ENCODE measurements at regions not wholly inside any gene's neighbourhood (a gene's known extent, or its start where the extent isn't known, plus 50 kb on each side); places are given as distances from the start of the nearest gene placed in this dataset.

GRCh38 chr15:69524296-69524695, 71.7 kb downstream of the RPLP1 start:
- Histone ChIP-seq H3K9me3 (ENCODE audit: low read depth, low read length) (no peaks in the 10 kb centered on the region), H3K4me1 (ENCODE audit: insufficient read depth, low read length) (no peaks in the 10 kb centered on the region), H3K4me3 (ENCODE audit: low read length) (no peak overlapping the region), H3K27me3 (ENCODE audit: insufficient read depth, low read length) (no peaks in the 10 kb centered on the region)

- H3K4me3 ChIP-seq (ENCODE audit: low read length): no peak overlapping the region
- no peaks in the 10 kb centered on the region for H3K4me1 ChIP-seq (ENCODE audit: insufficient read depth, low read length)
- H3K9me3 ChIP-seq (ENCODE audit: low read depth, low read length): no peaks in the 10 kb centered on the region
- H3K27me3 ChIP-seq (ENCODE audit: insufficient read depth, low read length): no peaks in the 10 kb centered on the region
Measured at GRCh38 chr15:69524814-69525213, 72.2 kb downstream of the RPLP1 start.

GRCh38 chr15:69525543-69525942, 72.9 kb downstream of the RPLP1 start:
- Histone ChIP-seq H3K27me3 (ENCODE audit: insufficient read depth, low read length) (no peaks in the 10 kb centered on the region), H3K9me3 (ENCODE audit: low read depth, low read length) (no peaks in the 10 kb centered on the region), H3K4me1 (ENCODE audit: insufficient read depth, low read length) (no peaks in the 10 kb centered on the region), H3K4me3 (ENCODE audit: low read length) (no peak overlapping the region)

DNA sequence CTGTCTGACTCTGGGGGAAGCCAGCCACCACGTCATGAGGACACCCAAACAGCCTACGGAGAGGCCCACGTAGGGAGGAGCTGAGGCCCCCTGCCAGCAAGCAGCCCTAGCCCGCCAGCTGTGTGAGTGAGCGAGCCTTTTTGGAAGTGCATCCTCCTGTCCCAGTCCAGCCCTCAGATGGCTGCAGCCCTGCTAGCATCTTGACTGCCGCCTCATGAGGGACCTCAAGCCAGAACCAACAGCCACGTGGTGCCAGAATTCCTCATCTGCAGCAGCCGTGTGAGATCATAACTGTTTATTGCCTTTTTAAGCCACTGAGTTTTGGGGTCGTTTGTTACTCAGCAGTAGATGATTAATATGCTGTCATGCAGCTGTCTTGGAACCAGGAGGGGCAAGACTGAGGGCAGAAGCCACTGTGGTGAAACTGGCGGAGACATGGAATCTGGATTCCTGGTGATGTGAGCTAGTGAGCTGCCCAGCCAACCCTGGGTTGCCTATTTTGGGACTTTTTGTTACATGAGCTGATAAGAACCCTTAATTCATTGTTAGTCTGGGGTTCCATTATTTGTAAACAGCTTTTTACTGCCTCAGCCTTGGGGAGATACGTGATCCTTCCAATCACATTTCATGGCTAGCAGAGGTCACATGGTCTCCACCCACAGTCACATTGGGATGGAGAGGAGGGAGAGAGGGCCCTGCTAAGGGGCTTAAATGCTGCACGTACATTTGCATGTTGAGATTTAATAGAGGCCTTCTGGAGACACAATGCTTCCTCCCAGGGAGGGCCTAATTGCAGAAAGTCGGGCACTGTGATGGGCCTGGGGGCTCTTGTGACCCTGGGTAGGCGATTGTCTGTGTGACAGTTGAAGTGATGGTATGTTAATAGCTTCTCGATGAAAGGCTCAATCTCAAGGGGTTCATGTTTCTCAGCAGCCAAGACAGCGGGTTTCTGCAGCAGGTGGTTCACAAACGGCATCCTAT, 73.8 kb downstream of the RPLP1 start:
- H3K4me1 ChIP-seq (ENCODE audit: insufficient read depth, low read length): no peaks in the 10 kb centered on the region
- no peaks in the 10 kb centered on the region for H3K9me3 ChIP-seq (ENCODE audit: low read depth, low read length)
- H3K4me3 ChIP-seq (ENCODE audit: low read length): no peak overlapping the region
- H3K27me3 ChIP-seq (ENCODE audit: insufficient read depth, low read length): no peaks in the 10 kb centered on the region

DNA sequence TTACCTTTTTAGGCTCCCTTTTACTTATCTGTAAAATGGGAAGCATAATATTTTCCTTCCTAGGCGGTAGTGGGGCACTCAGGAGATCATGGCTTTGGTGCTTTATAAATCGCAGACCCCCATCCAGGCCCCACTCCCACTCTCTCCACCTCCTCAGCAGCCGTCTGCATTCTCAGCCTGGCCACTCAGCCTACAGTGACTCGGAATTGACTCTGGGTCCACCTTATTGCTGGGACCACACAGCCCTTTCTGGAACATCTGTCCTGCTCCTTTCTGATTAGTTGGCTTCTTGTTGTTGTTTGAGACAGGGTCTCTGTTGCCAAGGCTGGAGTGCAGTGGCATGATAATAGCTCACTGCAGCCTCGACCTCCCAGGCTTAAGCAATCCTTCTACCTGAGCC, 76.5 kb downstream of the RPLP1 start:
- Histone ChIP-seq H3K27me3 (ENCODE audit: insufficient read depth, low read length) (no peaks in the 10 kb centered on the region), H3K4me3 (ENCODE audit: low read length) (no peak overlapping the region), H3K4me1 (ENCODE audit: insufficient read depth, low read length) (no peaks in the 10 kb centered on the region), H3K9me3 (ENCODE audit: low read depth, low read length) (no peaks in the 10 kb centered on the region)

- H3K9me3 ChIP-seq (ENCODE audit: low read depth, low read length): no peaks in the 10 kb centered on the region
- no peaks in the 10 kb centered on the region for H3K27me3 ChIP-seq (ENCODE audit: insufficient read depth, low read length)
- no peak overlapping the region for H3K4me3 ChIP-seq (ENCODE audit: low read length)
- no peaks in the 10 kb centered on the region for H3K4me1 ChIP-seq (ENCODE audit: insufficient read depth, low read length)
Measured at GRCh38 chr15:69529961-69530633, 77.5 kb downstream of the RPLP1 start.

DNA sequence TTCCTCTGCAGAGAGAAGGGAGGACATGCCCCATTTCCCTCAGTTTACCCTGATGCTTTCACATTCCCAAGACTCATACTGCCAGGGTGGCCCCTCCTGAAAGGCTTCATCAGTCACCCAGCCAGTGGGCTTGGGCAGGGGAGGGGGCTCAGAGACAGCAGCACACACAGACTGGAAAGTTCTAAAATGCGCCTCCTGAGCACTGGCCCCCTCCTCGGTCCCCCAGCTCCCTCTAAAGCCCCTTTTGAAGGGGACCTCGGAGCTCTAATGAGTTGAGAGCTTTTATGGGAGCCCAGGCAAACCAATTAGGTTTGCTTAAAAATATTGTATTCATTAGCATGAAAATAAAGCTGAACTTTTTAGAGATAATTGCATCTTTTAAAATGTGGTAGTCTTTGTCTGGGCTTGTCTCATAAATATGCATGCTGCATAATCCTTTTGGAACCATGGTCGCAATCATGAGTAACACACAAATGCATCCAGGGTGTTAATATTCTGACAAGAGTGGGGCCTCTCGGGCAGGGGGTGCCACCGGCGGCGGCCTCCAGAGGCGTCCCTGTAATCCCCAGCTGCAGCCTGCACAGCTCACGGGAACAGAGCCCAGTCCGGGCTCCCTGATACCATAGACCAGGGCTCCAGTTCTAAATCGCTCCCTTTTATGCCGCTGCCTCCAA, 78.5 kb downstream of the RPLP1 start:
- no peak overlapping the region for H3K4me3 ChIP-seq (ENCODE audit: low read length)
- H3K27me3 ChIP-seq (ENCODE audit: insufficient read depth, low read length): no peaks in the 10 kb centered on the region
- no peaks in the 10 kb centered on the region for H3K4me1 ChIP-seq (ENCODE audit: insufficient read depth, low read length)
- H3K9me3 ChIP-seq (ENCODE audit: low read depth, low read length): no peaks in the 10 kb centered on the region

DNA sequence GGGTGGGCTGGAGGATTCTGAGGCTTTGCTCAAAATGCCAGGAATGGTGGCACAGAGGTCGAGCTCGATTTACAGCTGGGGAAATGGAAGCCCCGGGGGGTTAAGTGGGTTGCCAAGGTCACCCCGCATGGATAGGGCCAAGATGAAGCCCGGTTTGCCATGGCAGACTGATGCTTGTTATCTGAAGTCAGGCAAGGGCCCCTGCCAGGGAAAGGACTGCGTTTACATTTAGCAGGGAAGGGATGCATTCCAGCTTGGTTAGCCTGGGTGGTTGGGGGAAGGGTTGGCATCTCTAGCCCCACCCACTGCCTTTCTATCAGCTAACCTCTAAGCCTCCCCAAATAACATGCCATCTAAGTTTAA, 79.0 kb downstream of the RPLP1 start:
- no peaks in the 10 kb centered on the region for H3K27me3 ChIP-seq (ENCODE audit: insufficient read depth, low read length)
- H3K4me3 ChIP-seq (ENCODE audit: low read length): no peak overlapping the region
- H3K4me1 ChIP-seq (ENCODE audit: insufficient read depth, low read length): no peaks in the 10 kb centered on the region
- no peaks in the 10 kb centered on the region for H3K9me3 ChIP-seq (ENCODE audit: low read depth, low read length)

- H3K27me3 ChIP-seq (ENCODE audit: insufficient read depth, low read length): no peaks in the 10 kb centered on the region
- H3K4me3 ChIP-seq (ENCODE audit: low read length): no peak overlapping the region
Measured at GRCh38 chr15:69532066-69532465, 79.4 kb downstream of the RPLP1 start.

DNA sequence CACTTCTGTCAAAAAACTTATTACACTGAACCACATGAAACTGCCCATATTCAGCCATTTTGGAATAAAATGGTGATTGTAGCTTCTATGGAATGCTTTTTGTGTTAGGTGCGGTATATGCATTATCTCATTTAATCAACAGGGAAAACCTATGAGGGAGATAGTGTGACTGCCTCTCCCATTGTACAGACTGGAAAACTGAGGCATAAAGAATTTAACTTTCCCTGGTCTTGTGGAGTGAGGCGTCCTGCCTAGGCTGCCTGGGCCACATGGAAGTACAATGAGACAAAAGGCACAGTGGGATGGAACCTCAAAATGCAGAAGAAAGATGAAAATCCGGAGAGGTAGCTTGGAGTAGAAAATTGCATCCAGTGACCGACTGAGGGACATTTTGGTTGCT, 80.2 kb downstream of the RPLP1 start:
- H3K27me3 ChIP-seq (ENCODE audit: insufficient read depth, low read length): no peaks in the 10 kb centered on the region
- no peaks in the 10 kb centered on the region for H3K4me1 ChIP-seq (ENCODE audit: insufficient read depth, low read length)
- no peaks in the 10 kb centered on the region for H3K9me3 ChIP-seq (ENCODE audit: low read depth, low read length)
- no peak overlapping the region for H3K4me3 ChIP-seq (ENCODE audit: low read length)

More at GRCh38 chr15:69532066-69532465, 79.4 kb downstream of the RPLP1 start:
- H3K9me3 ChIP-seq (ENCODE audit: low read depth, low read length): no peaks in the 10 kb centered on the region
- H3K4me1 ChIP-seq (ENCODE audit: insufficient read depth, low read length): no peaks in the 10 kb centered on the region

GRCh38 chr15:69533522-69533921, 80.9 kb downstream of the RPLP1 start:
- Histone ChIP-seq H3K4me3 (ENCODE audit: low read length) (no peak overlapping the region), H3K4me1 (ENCODE audit: insufficient read depth, low read length) (no peaks in the 10 kb centered on the region), H3K27me3 (ENCODE audit: insufficient read depth, low read length) (no peaks in the 10 kb centered on the region), H3K9me3 (ENCODE audit: low read depth, low read length) (no peaks in the 10 kb centered on the region)

GRCh38 chr15:69535101-69535638, 82.6 kb downstream of the RPLP1 start:
- H3K4me3 ChIP-seq (ENCODE audit: low read length): no peak overlapping the region
- no peaks in the 10 kb centered on the region for H3K9me3 ChIP-seq (ENCODE audit: low read depth, low read length)
- no peaks in the 10 kb centered on the region for H3K27me3 ChIP-seq (ENCODE audit: insufficient read depth, low read length)
- no peaks in the 10 kb centered on the region for H3K4me1 ChIP-seq (ENCODE audit: insufficient read depth, low read length)

DNA sequence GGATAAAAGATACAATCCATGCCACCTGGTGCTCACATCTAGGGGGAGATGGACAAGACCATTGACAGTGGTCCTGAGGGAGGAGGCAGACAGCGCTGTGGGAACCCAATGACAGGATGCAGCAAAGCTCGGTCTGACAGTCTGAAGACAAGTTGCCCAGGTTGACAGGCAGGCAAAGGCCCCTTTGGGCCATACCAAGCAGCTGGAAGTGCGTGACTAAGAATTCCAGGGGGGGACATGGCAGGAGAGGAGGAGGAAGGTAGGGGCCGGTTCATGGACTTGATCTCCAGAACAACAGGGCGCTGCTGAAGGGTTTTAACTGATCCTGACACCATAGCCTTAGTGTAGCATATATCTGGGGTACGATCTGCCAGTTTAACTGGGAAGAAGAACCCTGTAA, 83.4 kb downstream of the RPLP1 start:
- Histone ChIP-seq H3K27me3 (ENCODE audit: insufficient read depth, low read length) (no peaks in the 10 kb centered on the region), H3K9me3 (ENCODE audit: low read depth, low read length) (no peaks in the 10 kb centered on the region)

GRCh38 chr15:69536726-69537512, 84.3 kb downstream of the RPLP1 start:
- H3K4me3 ChIP-seq (ENCODE audit: low read length): no peak overlapping the region
- H3K9me3 ChIP-seq (ENCODE audit: low read depth, low read length): no peaks in the 10 kb centered on the region
- no peaks in the 10 kb centered on the region for H3K27me3 ChIP-seq (ENCODE audit: insufficient read depth, low read length)
- no peaks in the 10 kb centered on the region for H3K4me1 ChIP-seq (ENCODE audit: insufficient read depth, low read length)

More for the DNA sequence above, 83.4 kb downstream of the RPLP1 start:
- Histone ChIP-seq H3K4me1 (ENCODE audit: insufficient read depth, low read length) (no peaks in the 10 kb centered on the region), H3K4me3 (ENCODE audit: low read length) (no peak overlapping the region)
